K562 (cell line): ENCODE measurements at regions not wholly inside any gene's neighbourhood (a gene's known extent, or its start where the extent isn't known, plus 50 kb on each side); places are given as distances from the start of the nearest gene placed in this dataset.

Source experiments
- CBX2 ChIP-seq: fragments of 200-600 bp; sonication (generic); IDR thresholded peaks from one replicate; pipeline ENCODE4 v1.6.1; 2012; ENCODE audit warnings: mild to moderate bottlenecking, low read length, inconsistent platforms; ENCODE audit not compliant: insufficient read depth, poor library complexity, severe bottlenecking
- LCOR ChIP-seq: sonication (generic); formaldehyde crosslinking; IDR thresholded peaks from 2 replicates; pipeline ENCODE4 v1.8.0; 2022; ENCODE audit warnings: mild to moderate bottlenecking, missing genetic modification reagents
- NKRF ChIP-seq: fragments of 450-650 bp; IDR thresholded peaks from 2 replicates; pipeline ENCODE4 v1.6.1; 2016; ENCODE audit warnings: borderline replicate concordance
- NUFIP1 ChIP-seq: fragments of 450-650 bp; IDR thresholded peaks from 2 replicates; pipeline ENCODE4 v1.6.1; 2018; ENCODE audit not compliant: partially characterized antibody
- SMAD3 ChIP-seq: fragments of 450-650 bp; formaldehyde crosslinking; conservative IDR thresholded peaks from 2 replicates; pipeline ENCODE4 v1.4.0; 2020; ENCODE audit warnings: mild to moderate bottlenecking
- TCF7L2 ChIP-seq: fragments of 150-350 bp; IDR thresholded peaks from 2 replicates; pipeline ENCODE4 v1.6.1; 2016; ENCODE audit warnings: low read depth, mild to moderate bottlenecking, low read length, moderate library complexity
- ZFP1 ChIP-seq: fragments of 450-650 bp; formaldehyde crosslinking; IDR thresholded peaks from 2 replicates; pipeline ENCODE4 v1.4.0; 2020; ENCODE audit warnings: mild to moderate bottlenecking, mixed read lengths
- ZNF174 ChIP-seq: fragments of 250-450 bp; sonication (Bioruptor Pico); IDR thresholded peaks from 2 replicates; pipeline ENCODE4 v1.4.0; 2020; ENCODE audit warnings: mild to moderate bottlenecking
- ZNF668 ChIP-seq: fragments of 250-450 bp; sonication (Bioruptor Pico); IDR thresholded peaks from 2 replicates; pipeline ENCODE4 v1.8.0; 2022; ENCODE audit warnings: mild to moderate bottlenecking, inconsistent platforms
- ZNF695 ChIP-seq: fragments of 450-650 bp; formaldehyde crosslinking; IDR thresholded peaks from 2 replicates; pipeline ENCODE4 v1.4.0; 2020; ENCODE audit warnings: mild to moderate bottlenecking, moderate library complexity
- TF ChIP-seq, protein P1 (sequence below), 2 experiments: fragments of 450-650 bp in 1 of 2; sonication (generic) in 1 of 2; formaldehyde crosslinking in 1 of 2; IDR thresholded peaks; 2 replicates each; pipeline versions ENCODE4 v1.7.1 to v1.9.0; 2016 to 2022; ENCODE audit warnings: inconsistent platforms in 1 of 2, mild to moderate bottlenecking in 1 of 2, missing genetic modification reagents in 1 of 2
- TF ChIP-seq, protein P2 (sequence below): fragments of 250-450 bp; sonication (Bioruptor Pico); IDR thresholded peaks from 2 replicates; pipeline ENCODE4 v1.8.0; 2021; ENCODE audit warnings: moderate library complexity, mild to moderate bottlenecking, inconsistent platforms
- TF ChIP-seq, protein P3 (sequence below): sonication (generic); formaldehyde crosslinking; IDR thresholded peaks from 2 replicates; pipeline ENCODE4 v1.8.0; 2022; ENCODE audit warnings: missing genetic modification reagents, mild to moderate bottlenecking, borderline replicate concordance

- TF ChIP-seq, protein P1, sequence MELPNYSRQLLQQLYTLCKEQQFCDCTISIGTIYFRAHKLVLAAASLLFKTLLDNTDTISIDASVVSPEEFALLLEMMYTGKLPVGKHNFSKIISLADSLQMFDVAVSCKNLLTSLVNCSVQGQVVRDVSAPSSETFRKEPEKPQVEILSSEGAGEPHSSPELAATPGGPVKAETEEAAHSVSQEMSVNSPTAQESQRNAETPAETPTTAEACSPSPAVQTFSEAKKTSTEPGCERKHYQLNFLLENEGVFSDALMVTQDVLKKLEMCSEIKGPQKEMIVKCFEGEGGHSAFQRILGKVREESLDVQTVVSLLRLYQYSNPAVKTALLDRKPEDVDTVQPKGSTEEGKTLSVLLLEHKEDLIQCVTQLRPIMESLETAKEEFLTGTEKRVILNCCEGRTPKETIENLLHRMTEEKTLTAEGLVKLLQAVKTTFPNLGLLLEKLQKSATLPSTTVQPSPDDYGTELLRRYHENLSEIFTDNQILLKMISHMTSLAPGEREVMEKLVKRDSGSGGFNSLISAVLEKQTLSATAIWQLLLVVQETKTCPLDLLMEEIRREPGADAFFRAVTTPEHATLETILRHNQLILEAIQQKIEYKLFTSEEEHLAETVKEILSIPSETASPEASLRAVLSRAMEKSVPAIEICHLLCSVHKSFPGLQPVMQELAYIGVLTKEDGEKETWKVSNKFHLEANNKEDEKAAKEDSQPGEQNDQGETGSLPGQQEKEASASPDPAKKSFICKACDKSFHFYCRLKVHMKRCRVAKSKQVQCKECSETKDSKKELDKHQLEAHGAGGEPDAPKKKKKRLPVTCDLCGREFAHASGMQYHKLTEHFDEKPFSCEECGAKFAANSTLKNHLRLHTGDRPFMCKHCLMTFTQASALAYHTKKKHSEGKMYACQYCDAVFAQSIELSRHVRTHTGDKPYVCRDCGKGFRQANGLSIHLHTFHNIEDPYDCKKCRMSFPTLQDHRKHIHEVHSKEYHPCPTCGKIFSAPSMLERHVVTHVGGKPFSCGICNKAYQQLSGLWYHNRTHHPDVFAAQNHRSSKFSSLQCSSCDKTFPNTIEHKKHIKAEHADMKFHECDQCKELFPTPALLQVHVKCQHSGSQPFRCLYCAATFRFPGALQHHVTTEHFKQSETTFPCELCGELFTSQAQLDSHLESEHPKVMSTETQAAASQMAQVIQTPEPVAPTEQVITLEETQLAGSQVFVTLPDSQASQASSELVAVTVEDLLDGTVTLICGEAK (IDR thresholded peaks at IDR 0.05) = no peak
- TF ChIP-seq, protein P1 (CRISPR knock-in tag; IDR thresholded peaks at IDR 0.05) = no peak
- no peak for TF ChIP-seq LCOR (CRISPR knock-in tag)
- TF ChIP-seq ZNF668 (CRISPR knock-in tag) = no peak
- no peak for TF ChIP-seq CBX2
- no peak for TF ChIP-seq TCF7L2
- TF ChIP-seq, protein P2, sequence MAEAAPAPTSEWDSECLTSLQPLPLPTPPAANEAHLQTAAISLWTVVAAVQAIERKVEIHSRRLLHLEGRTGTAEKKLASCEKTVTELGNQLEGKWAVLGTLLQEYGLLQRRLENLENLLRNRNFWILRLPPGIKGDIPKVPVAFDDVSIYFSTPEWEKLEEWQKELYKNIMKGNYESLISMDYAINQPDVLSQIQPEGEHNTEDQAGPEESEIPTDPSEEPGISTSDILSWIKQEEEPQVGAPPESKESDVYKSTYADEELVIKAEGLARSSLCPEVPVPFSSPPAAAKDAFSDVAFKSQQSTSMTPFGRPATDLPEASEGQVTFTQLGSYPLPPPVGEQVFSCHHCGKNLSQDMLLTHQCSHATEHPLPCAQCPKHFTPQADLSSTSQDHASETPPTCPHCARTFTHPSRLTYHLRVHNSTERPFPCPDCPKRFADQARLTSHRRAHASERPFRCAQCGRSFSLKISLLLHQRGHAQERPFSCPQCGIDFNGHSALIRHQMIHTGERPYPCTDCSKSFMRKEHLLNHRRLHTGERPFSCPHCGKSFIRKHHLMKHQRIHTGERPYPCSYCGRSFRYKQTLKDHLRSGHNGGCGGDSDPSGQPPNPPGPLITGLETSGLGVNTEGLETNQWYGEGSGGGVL (CRISPR knock-in tag) = no peak
- TF ChIP-seq ZFP1 (CRISPR knock-in tag) = no peak
- TF ChIP-seq NKRF = no peak
- no peak for TF ChIP-seq ZNF695 (CRISPR knock-in tag)
- TF ChIP-seq SMAD3 (CRISPR knock-in tag) = no peak
- no peak for TF ChIP-seq ZNF174 (CRISPR knock-in tag)
- TF ChIP-seq NUFIP1 = no peak
- TF ChIP-seq, protein P3, sequence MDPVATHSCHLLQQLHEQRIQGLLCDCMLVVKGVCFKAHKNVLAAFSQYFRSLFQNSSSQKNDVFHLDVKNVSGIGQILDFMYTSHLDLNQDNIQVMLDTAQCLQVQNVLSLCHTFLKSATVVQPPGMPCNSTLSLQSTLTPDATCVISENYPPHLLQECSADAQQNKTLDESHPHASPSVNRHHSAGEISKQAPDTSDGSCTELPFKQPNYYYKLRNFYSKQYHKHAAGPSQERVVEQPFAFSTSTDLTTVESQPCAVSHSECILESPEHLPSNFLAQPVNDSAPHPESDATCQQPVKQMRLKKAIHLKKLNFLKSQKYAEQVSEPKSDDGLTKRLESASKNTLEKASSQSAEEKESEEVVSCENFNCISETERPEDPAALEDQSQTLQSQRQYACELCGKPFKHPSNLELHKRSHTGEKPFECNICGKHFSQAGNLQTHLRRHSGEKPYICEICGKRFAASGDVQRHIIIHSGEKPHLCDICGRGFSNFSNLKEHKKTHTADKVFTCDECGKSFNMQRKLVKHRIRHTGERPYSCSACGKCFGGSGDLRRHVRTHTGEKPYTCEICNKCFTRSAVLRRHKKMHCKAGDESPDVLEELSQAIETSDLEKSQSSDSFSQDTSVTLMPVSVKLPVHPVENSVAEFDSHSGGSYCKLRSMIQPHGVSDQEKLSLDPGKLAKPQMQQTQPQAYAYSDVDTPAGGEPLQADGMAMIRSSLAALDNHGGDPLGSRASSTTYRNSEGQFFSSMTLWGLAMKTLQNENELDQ (CRISPR knock-in tag) = no peak
Observed at GRCh38 chr15:47410247-47410646, 307.1 kb upstream of the SEMA6D start (continued).
